NCI-H2227 (cell line): ENCODE measurements at regions not wholly inside any gene's neighbourhood (a gene's known extent, or its start where the extent isn't known, plus 50 kb on each side); places are given as distances from the start of the nearest gene placed in this dataset.

ENCODE experiments used
- DNase-seq: peaks from one replicate; lab custom pipeline; 2025; ENCODE audit not compliant: unreplicated experiment; lab: John Stamatoyannopoulos, UW

- no peak for DNase-seq
Observed at GRCh38 chr5:106737111-106737510, 933.6 kb downstream of the EFNA5 start.

GRCh38 chr5:106732624-106733023, 938.1 kb downstream of the EFNA5 start:
- DNase-seq, result no peak

GRCh38 chr5:106730912-106731311, 939.8 kb downstream of the EFNA5 start:
- no peak for DNase-seq

- DNase-seq, result no peak
Observed at GRCh38 chr5:106730506-106730905, 940.2 kb downstream of the EFNA5 start.

GRCh38 chr5:106728208-106728607, 942.5 kb downstream of the EFNA5 start:
- no peak for DNase-seq

GRCh38 chr5:106727071-106727470, 943.7 kb downstream of the EFNA5 start:
- no peak for DNase-seq

- DNase-seq, result no peak
Observed at GRCh38 chr5:106720367-106720766, 950.4 kb downstream of the EFNA5 start.

GRCh38 chr5:106699796-106700195, 970.9 kb downstream of the EFNA5 start:
- no peak for DNase-seq

- DNase-seq, result no peak
Observed at GRCh38 chr5:106699198-106699597, 971.5 kb downstream of the EFNA5 start.

GRCh38 chr5:106698169-106698568, 972.6 kb downstream of the EFNA5 start:
- DNase-seq, result no peak

- no peak for DNase-seq
Observed at GRCh38 chr5:106691701-106692100, 979.0 kb downstream of the EFNA5 start.

GRCh38 chr5:106690585-106690984, 980.2 kb downstream of the EFNA5 start:
- DNase-seq, result no peak

- no peak for DNase-seq
Observed at GRCh38 chr5:106680330-106680729, 990.4 kb downstream of the EFNA5 start.

GRCh38 chr5:106677057-106677456, 993.7 kb downstream of the EFNA5 start:
- no peak for DNase-seq

GRCh38 chr5:106675687-106676086, 995.0 kb downstream of the EFNA5 start:
- no peak for DNase-seq

GRCh38 chr5:106673941-106674340, 996.8 kb downstream of the EFNA5 start:
- no peak for DNase-seq

GRCh38 chr5:106661866-106662265, 1008.9 kb downstream of the EFNA5 start:
- DNase-seq, result no peak

- no peak for DNase-seq
Observed at GRCh38 chr5:106660681-106661080, 1010.1 kb downstream of the EFNA5 start.

- no peak for DNase-seq
Observed at GRCh38 chr5:106658150-106658549, 1012.6 kb downstream of the EFNA5 start.

GRCh38 chr5:106656821-106657220, 1013.9 kb downstream of the EFNA5 start:
- no peak for DNase-seq

- DNase-seq, result no peak
Observed at GRCh38 chr5:106649031-106649430, 1021.7 kb downstream of the EFNA5 start.

GRCh38 chr5:106648401-106648800, 1022.3 kb downstream of the EFNA5 start:
- DNase-seq, result no peak

- no peak for DNase-seq
Observed at GRCh38 chr5:106646106-106646505, 1024.6 kb downstream of the EFNA5 start.

- DNase-seq, result no peak
Observed at GRCh38 chr5:106640511-106640910, 1030.2 kb downstream of the EFNA5 start.
